Iris pigment epithelial cell (primary cell): ENCODE measurements at regions not wholly inside any gene's neighbourhood (a gene's known extent, or its start where the extent isn't known, plus 50 kb on each side); places are given as distances from the start of the nearest gene placed in this dataset.

Experiments used
- DNase-seq: peaks from one replicate; pipeline ENCODE4 v3.0.0-alpha.2; 2011; ENCODE audit warnings: low read depth

- DNase-seq, result no peak
These were observed 124.3 kb upstream of the SOX4 start for GRCh38 chr6:21469213-21469612.

GRCh38 chr6:21476112-21476511, 117.4 kb upstream of the SOX4 start:
- DNase-seq, result no peak

GRCh38 chr6:21478411-21478810, 115.1 kb upstream of the SOX4 start:
- DNase-seq, result no peak

- peak; percentile 59 for DNase-seq
These were observed 114.5 kb upstream of the SOX4 start for GRCh38 chr6:21478883-21479539.

GRCh38 chr6:21486115-21486514, 107.4 kb upstream of the SOX4 start:
- DNase-seq, result no peak

GRCh38 chr6:21489826-21490225, 103.7 kb upstream of the SOX4 start:
- DNase-seq, result peak; percentile 40

- no peak for DNase-seq
These were observed 101.6 kb upstream of the SOX4 start for GRCh38 chr6:21491955-21492354.

GRCh38 chr6:21494505-21494904, 99.0 kb upstream of the SOX4 start:
- DNase-seq, result no peak

- peak; percentile 14 for DNase-seq
These were observed 97.4 kb upstream of the SOX4 start for GRCh38 chr6:21496196-21496595.

- no peak for DNase-seq
These were observed 96.8 kb upstream of the SOX4 start for GRCh38 chr6:21496706-21497105.

GRCh38 chr6:21500314-21501020, 93.1 kb upstream of the SOX4 start:
- no peak for DNase-seq

GRCh38 chr6:21501021-21501354, 92.6 kb upstream of the SOX4 start:
- no peak for DNase-seq

- DNase-seq, result no peak
These were observed 91.7 kb upstream of the SOX4 start for GRCh38 chr6:21501815-21502214.

GRCh38 chr6:21502682-21503081, 90.9 kb upstream of the SOX4 start:
- DNase-seq, result no peak

- peak; percentile 35 for DNase-seq
These were observed 88.8 kb upstream of the SOX4 start for GRCh38 chr6:21504790-21505189.

- DNase-seq, result no peak
These were observed 88.0 kb upstream of the SOX4 start for GRCh38 chr6:21505574-21505990.

GRCh38 chr6:21506126-21506525, 87.4 kb upstream of the SOX4 start:
- DNase-seq, result no peak

GRCh38 chr6:21507811-21508210, 85.7 kb upstream of the SOX4 start:
- peak; percentile 14 for DNase-seq

- no peak for DNase-seq
These were observed 84.8 kb upstream of the SOX4 start for GRCh38 chr6:21508753-21509152.

GRCh38 chr6:21511891-21512550, 81.5 kb upstream of the SOX4 start:
- DNase-seq, result no peak

GRCh38 chr6:21514288-21514687, 79.3 kb upstream of the SOX4 start:
- no peak for DNase-seq

- no peak for DNase-seq
These were observed 75.2 kb upstream of the SOX4 start for GRCh38 chr6:21518317-21518716.

GRCh38 chr6:21519642-21520041, 73.9 kb upstream of the SOX4 start:
- no peak for DNase-seq

GRCh38 chr6:21521276-21521675, 72.3 kb upstream of the SOX4 start:
- no peak for DNase-seq
